ENCODE measurements at regions not wholly inside any gene's neighbourhood (a gene's known extent, or its start where the extent isn't known, plus 50 kb on each side); places are given as distances from the start of the nearest gene placed in this dataset.
A peak's percentile ranks its signal among the peaks of the same experiment; 100 is the strongest.

- in situ Hi-C loops (cut with MboI), result loop anchor here (5.0 to 10.0 kb wide), 2 partner anchors 90 to 553 kb away; no protein-coding TSS in a partner anchor
- no peaks in the 10 kb centered on the region for H3K79me2 ChIP-seq (ENCODE audit: control insufficient read depth, insufficient read depth, low read length)
- H3K4me3 ChIP-seq, result no peak overlapping the region
- H3K9me3 ChIP-seq (replicated peaks; ENCODE audit: control insufficient read depth, insufficient read depth, low read length), result no peaks in the 10 kb centered on the region
- no peaks in the 10 kb centered on the region for H3K27me3 ChIP-seq (replicated peaks in 1 of 2; ENCODE audit: control insufficient read depth in 2 of 2, insufficient read depth in 2 of 2, low read length in 1 of 2)
- 66% methylated on average over 6 of the region's 6 CpGs for WGBS (ENCODE audit: insufficient coverage, insufficient replicate concordance, low lambda C conversion rate, missing lambda C conversion rate)
- ATAC-seq (peak; percentile 24), FAIRE-seq (no peak), DNase-seq (ENCODE audit: low read depth, low spot score) (no peak)
- no peaks in the 10 kb centered on the region for H4K20me1 ChIP-seq (ENCODE audit: control insufficient read depth, insufficient read depth)
- H3K9ac ChIP-seq (ENCODE audit: control insufficient read depth, insufficient read depth, low read length), result no peak overlapping the region
- H3K36me3 ChIP-seq (ENCODE audit: control insufficient read depth in 2 of 2, insufficient read depth in 2 of 2, low read length in 1 of 2), result peaks cover 7 to 38% of the 10 kb centered on the region in 2 experiments
- intact Hi-C loops (cut with micrococcal nuclease; ENCODE audit: unreplicated experiment), result loop anchor here (1.0 kb wide), 1 partner anchor 85 kb away; no protein-coding TSS in a partner anchor
- ChIA-PET SMC1A (ENCODE audit: uncharacterized antibody, unreplicated experiment) (interaction anchor here (0.6 to 8.7 kb wide), 26 partner anchors 9 to 260 kb away, joined by 3 to 187 read pairs (median 4); partner anchors contain the start of gene GLRX5), CTCF (interaction anchor here (0.5 to 22.2 kb wide), 29 partner anchors 9 to 555 kb away, joined by 3 to 525 read pairs (median 5); partner anchors contain the start of genes GLRX5 and SYNE3), RAD21 (ENCODE audit: unreplicated experiment) (interaction anchor here (0.6 to 8.3 kb wide), 22 partner anchors 11 to 1894 kb away, joined by 3 to 171 read pairs (median 4); partner anchors contain the start of gene GLRX5), POLR2A (interaction anchor here (1.3 to 2.0 kb wide), 3 partner anchors 85 to 92 kb away, joined by 4 to 10 read pairs (median 7); partner anchors contain the start of gene GLRX5)
- H3K27ac ChIP-seq (ENCODE audit: control insufficient read depth, insufficient read depth), result no peak overlapping the region
- BruUV-seq (replicated peaks), result no TSS peak
- no peaks in the 10 kb centered on the region for H3K4me1 ChIP-seq (ENCODE audit: control insufficient read depth, insufficient read depth, low read length)
- H2AFZ ChIP-seq (ENCODE audit: control insufficient read depth, low read depth, low read length), result no peak overlapping the region
- TF ChIP-seq IKZF2 (IDR thresholded peaks at IDR 0.05) (0 out of 4 replicates have a peak, but pooled peaks of 1 of the 2 experiments have one; percentile 21), RELA (IDR thresholded peaks at IDR 0.05; ENCODE audit: borderline replicate concordance, partially characterized antibody) (no peak)
- H3K4me2 ChIP-seq (ENCODE audit: control insufficient read depth, insufficient read depth), result no peak overlapping the region
These were observed 74.3 kb downstream of the SYNE3 start for GRCh38 chr14:95442016-95442632.

GRCh38 chr14:95440951-95441350 is 75.5 kb downstream of the SYNE3 start:
- Histone ChIP-seq H3K79me2 (ENCODE audit: control insufficient read depth, insufficient read depth, low read length) (no peaks in the 10 kb centered on the region), H4K20me1 (ENCODE audit: control insufficient read depth, insufficient read depth) (no peaks in the 10 kb centered on the region), H2AFZ (ENCODE audit: control insufficient read depth, low read depth, low read length) (no peak overlapping the region), H3K27me3 (replicated peaks in 1 of 2; ENCODE audit: control insufficient read depth in 2 of 2, insufficient read depth in 2 of 2, low read length in 1 of 2) (no peaks in the 10 kb centered on the region), H3K9me3 (replicated peaks; ENCODE audit: control insufficient read depth, insufficient read depth, low read length) (no peaks in the 10 kb centered on the region; the same call in 2 of the 3 replicates), H3K27ac (ENCODE audit: control insufficient read depth, insufficient read depth) (no peak overlapping the region), H3K9ac (ENCODE audit: control insufficient read depth, insufficient read depth, low read length) (no peak overlapping the region), H3K4me3 (no peak overlapping the region), H3K4me1 (ENCODE audit: control insufficient read depth, insufficient read depth, low read length) (no peaks in the 10 kb centered on the region), H3K36me3 (ENCODE audit: control insufficient read depth in 2 of 2, insufficient read depth in 2 of 2, low read length in 1 of 2) (peaks cover 11 to 41% of the 10 kb centered on the region in 2 experiments), H3K4me2 (ENCODE audit: control insufficient read depth, insufficient read depth) (no peak overlapping the region)
- no peak for DNase-seq (ENCODE audit: low read depth, low spot score)
- in situ Hi-C loops (cut with MboI), result loop anchor here (5.0 to 10.0 kb wide), 2 partner anchors 91 to 554 kb away; no protein-coding TSS in a partner anchor
- CTCF ChIA-PET, result interaction anchor here (0.6 to 22.2 kb wide), 8 partner anchors 12 to 120 kb away, joined by 3 to 525 read pairs (median 4); partner anchors contain the start of genes GLRX5 and SYNE3
- no peak for FAIRE-seq
- RAD21 ChIA-PET (ENCODE audit: unreplicated experiment), result interaction anchor here (1.2 to 8.3 kb wide), 2 partner anchors 79 to 86 kb away, joined by 3 to 171 read pairs; no protein-coding TSS in a partner anchor
- BruUV-seq (replicated peaks), result no TSS peak
- ATAC-seq, result no peak
- POLR2A ChIA-PET, result no interaction called here
- SMC1A ChIA-PET (ENCODE audit: uncharacterized antibody, unreplicated experiment), result interaction anchor here (1.2 to 8.7 kb wide), 4 partner anchors 14 to 90 kb away, joined by 3 to 187 read pairs (median 4); no protein-coding TSS in a partner anchor
- 95% methylated on average over 2 of the region's 2 CpGs for WGBS (ENCODE audit: insufficient coverage, insufficient replicate concordance, low lambda C conversion rate, missing lambda C conversion rate)
- intact Hi-C loops (cut with micrococcal nuclease; ENCODE audit: unreplicated experiment), result no loop called here
- TF ChIP-seq HDAC2 (IDR thresholded peaks at IDR 0.05) (no peak), SIN3A (IDR thresholded peaks at IDR 0.05; ENCODE audit: low read depth, low read length) (no peak), ZNF622 (IDR thresholded peaks at IDR 0.05) (no peak), HDAC6 (IDR thresholded peaks at IDR 0.05; ENCODE audit: unreplicated experiment) (no peak), CREB1 (IDR thresholded peaks at IDR 0.05; ENCODE audit: low read depth) (no peak), PRDM15 (CRISPR knock-in tag; IDR thresholded peaks at IDR 0.05) (no peak), NR2F1 (conservative IDR thresholded peaks at IDR 0.05) (no peak), EED (IDR thresholded peaks at IDR 0.05; ENCODE audit: low read depth) (no peak), EZH2 (IDR thresholded peaks at IDR 0.05; ENCODE audit: borderline replicate concordance, control insufficient read depth, low read depth, low read length) (no peak), FOXK2 (IDR thresholded peaks at IDR 0.05) (no peak), PAX8 (IDR thresholded peaks at IDR 0.05) (no peak), MXI1 (IDR thresholded peaks at IDR 0.05; ENCODE audit: low read depth, low read length) (no peak)

Measured in GM12878 (cell line).